H1 (cell line): ENCODE measurements at regions not wholly inside any gene's neighbourhood (a gene's known extent, or its start where the extent isn't known, plus 50 kb on each side); places are given as distances from the start of the nearest gene placed in this dataset.

Experiments
- CTCF ChIA-PET: fragments of 300-600 bp; sonication (Branson Sonifier 250); formaldehyde crosslinking; loops from one replicate; lab custom pipeline; 2021; ENCODE audit not compliant: partially characterized antibody; lab: Charles Lee
- POLR2A ChIA-PET: fragments of 300-600 bp; sonication (Branson Sonifier 250); formaldehyde crosslinking; loops from one replicate; lab custom pipeline; 2021; ENCODE audit warnings: inconsistent platforms; ENCODE audit not compliant: partially characterized antibody; lab: Charles Lee
- DNase-seq, 2 experiments: peaks; one replicate each; pipeline versions ENCODE4 v3.0.0 to v3.0.0-alpha.2; 2010 to 2022; ENCODE audit warnings: low spot score in 2 of 2, low read depth in 1 of 2, mixed read lengths in 1 of 2
- FAIRE-seq: peaks from 2 replicates; lab custom pipeline; 2011; peaks lifted over from hg19 to GRCh38; lab: Jason Lieb, UNC
- H2AFZ ChIP-seq: 2 replicates; pipeline ENCODE4 v1.8.1; 2012; ENCODE audit warnings: low read length, inconsistent platforms
- H2AK5ac ChIP-seq: 2 replicates; pipeline ENCODE4 v1.6.1; 2013; ENCODE audit warnings: low read depth, low read length
- H2BK120ac ChIP-seq: replicated peaks from 2 replicates; pipeline ENCODE3; 2013; ENCODE audit warnings: low read depth, low read length, inconsistent platforms
- H2BK12ac ChIP-seq: 2 replicates; pipeline ENCODE4 v1.6.1; 2013; ENCODE audit warnings: low read depth, low read length
- H2BK15ac ChIP-seq: 2 replicates; pipeline ENCODE4 v1.6.1; 2013; ENCODE audit warnings: low read length
- H2BK20ac ChIP-seq: 2 replicates; pipeline ENCODE4 v1.6.1; 2013; ENCODE audit warnings: low read length
- H2BK5ac ChIP-seq: 2 replicates; pipeline ENCODE4 v1.6.1; 2013; ENCODE audit warnings: low read depth, low read length
- H3K14ac ChIP-seq: 2 replicates; pipeline ENCODE4 v1.6.1; 2013; ENCODE audit warnings: inconsistent platforms; ENCODE audit not compliant: insufficient read length
- H3K18ac ChIP-seq: 2 replicates; pipeline ENCODE4 v1.6.1; 2013; ENCODE audit warnings: low read length; ENCODE audit errors: extremely low read depth
- H3K23ac ChIP-seq: 2 replicates; pipeline ENCODE4 v1.6.1; 2013; ENCODE audit warnings: inconsistent platforms; ENCODE audit not compliant: insufficient read length
- H3K23me2 ChIP-seq: 2 replicates; pipeline ENCODE4 v1.6.1; 2013; ENCODE audit warnings: low read depth, low read length
- H3K27ac ChIP-seq: 2 replicates; pipeline ENCODE4 v1.6.1; 2011; ENCODE audit warnings: low read depth, low read length, inconsistent platforms
- H3K27me3 ChIP-seq, 4 experiments: replicated peaks in 1 of 4; 1 replicate in 1 of 4; 2 replicates in 3 of 4; pipeline versions ENCODE4 v1.6.1 to v1.8.1; 2011 to 2013; ENCODE audit warnings: low read length in 3 of 4, mild to moderate bottlenecking in 3 of 4, inconsistent platforms in 2 of 4, mixed read lengths in 2 of 4, moderate library complexity in 1 of 4; ENCODE audit not compliant: control insufficient read depth in 3 of 4, insufficient read depth in 3 of 4; ENCODE audit errors: extremely low read depth in 1 of 4
- H3K36me3 ChIP-seq, 4 experiments: 2 replicates each; pipeline versions ENCODE4 v1.6.1 to v1.8.1; 2011 to 2013; ENCODE audit warnings: mild to moderate bottlenecking in 4 of 4, low read length in 3 of 4, moderate library complexity in 2 of 4, control low read depth in 1 of 4, inconsistent platforms in 1 of 4; ENCODE audit not compliant: insufficient read depth in 4 of 4, control insufficient read depth in 2 of 4
- H3K4ac ChIP-seq: replicated peaks from 2 replicates; pipeline ENCODE3; 2013; ENCODE audit warnings: low read length, low read depth, mixed read lengths, inconsistent platforms; ENCODE audit not compliant: insufficient read length
- H3K4me1 ChIP-seq, 4 experiments: replicated peaks in 1 of 4; 1 replicate in 1 of 4; 2 replicates in 3 of 4; pipeline versions ENCODE4 v1.6.1 to v1.8.1; 2011 to 2013; ENCODE audit warnings: low read length in 3 of 4, inconsistent platforms in 2 of 4, mixed read lengths in 1 of 4; ENCODE audit not compliant: insufficient read depth in 4 of 4, control insufficient read depth in 3 of 4
- H3K4me2 ChIP-seq, 2 experiments: 2 replicates each; pipeline versions ENCODE4 v1.6.1 to v1.8.1; 2011 to 2013; ENCODE audit warnings: low read depth in 2 of 2, low read length in 2 of 2, control low read depth in 1 of 2, inconsistent platforms in 1 of 2, mild to moderate bottlenecking in 1 of 2; ENCODE audit not compliant: insufficient read depth in 1 of 2
- H3K4me3 ChIP-seq, 4 experiments: fragments of 200-600, 300-600 bp in 1 of 4; sonication (generic), shearing (Covaris generic), sonication (Bioruptor Twin) in 1 of 4; 2 replicates each; pipeline versions ENCODE4 v1.5.1 to v1.8.1; 2011 to 2016; ENCODE audit warnings: low read length in 4 of 4, low read depth in 3 of 4, control low read depth in 2 of 4, inconsistent platforms in 2 of 4, mild to moderate bottlenecking in 2 of 4, mixed read lengths in 1 of 4, moderate library complexity in 1 of 4; ENCODE audit not compliant: insufficient read depth in 2 of 4; ENCODE audit errors: extremely low read depth in 1 of 4
- H3K56ac ChIP-seq: replicated peaks from 2 replicates; pipeline ENCODE3; 2013; ENCODE audit warnings: low read depth, mild to moderate bottlenecking, mixed read lengths, low read length, inconsistent platforms; ENCODE audit not compliant: insufficient read length
- H3K79me1 ChIP-seq: 2 replicates; pipeline ENCODE4 v1.6.1; 2013; ENCODE audit warnings: low read depth, low read length, control low read depth
- H3K79me2 ChIP-seq, 2 experiments: 2 replicates each; pipeline versions ENCODE4 v1.6.1 to v1.8.1; 2012 to 2013; ENCODE audit warnings: low read length in 2 of 2, mild to moderate bottlenecking in 2 of 2, inconsistent platforms in 1 of 2; ENCODE audit not compliant: insufficient read depth in 2 of 2, control insufficient read depth in 1 of 2
- H3K9ac ChIP-seq, 4 experiments: replicated peaks in 1 of 4; 1 replicate in 1 of 4; 2 replicates in 3 of 4; pipeline versions ENCODE4 v1.6.1 to v1.8.1; 2011 to 2013; ENCODE audit warnings: low read depth in 3 of 4, low read length in 3 of 4, control low read depth in 2 of 4, mild to moderate bottlenecking in 2 of 4, moderate library complexity in 2 of 4, inconsistent platforms in 1 of 4; ENCODE audit errors: extremely low read depth in 1 of 4
- H3K9me3 ChIP-seq, 2 experiments: 2 replicates each; pipeline versions ENCODE4 v1.6.1 to v1.8.1; 2012 to 2013; ENCODE audit warnings: mild to moderate bottlenecking in 2 of 2, moderate library complexity in 2 of 2, control low read depth in 1 of 2, inconsistent platforms in 1 of 2, low read depth in 1 of 2, low read length in 1 of 2, mixed read lengths in 1 of 2; ENCODE audit not compliant: insufficient read depth in 2 of 2
- H4K20me1 ChIP-seq, 2 experiments: replicated peaks in 1 of 2; 2 replicates each; pipeline versions ENCODE3 to v1.8.1; 2011 to 2013; ENCODE audit warnings: inconsistent platforms in 2 of 2, low read length in 2 of 2, mild to moderate bottlenecking in 1 of 2; ENCODE audit not compliant: insufficient read depth in 2 of 2, control insufficient read depth in 1 of 2
- H4K5ac ChIP-seq: 2 replicates; pipeline ENCODE4 v1.6.1; 2013; ENCODE audit warnings: low read length, low read depth, mixed read lengths, inconsistent platforms; ENCODE audit not compliant: insufficient read length
- H4K8ac ChIP-seq: 2 replicates; pipeline ENCODE4 v1.8.0; 2013; ENCODE audit warnings: mild to moderate bottlenecking, moderate library complexity, low read length, inconsistent platforms; ENCODE audit not compliant: insufficient read depth; ENCODE audit errors: extremely low read depth
- H4K91ac ChIP-seq: replicated peaks from 2 replicates; pipeline ENCODE3; 2013; ENCODE audit warnings: low read length, mixed read lengths, inconsistent platforms; ENCODE audit not compliant: insufficient read length
- BACH1 ChIP-seq: IDR thresholded peaks from 2 replicates; pipeline ENCODE4 v1.6.1; 2012; ENCODE audit warnings: low read length, improper control_type of control experiment
- BCL11A ChIP-seq, 2 experiments: IDR thresholded peaks; one replicate each; pipeline ENCODE4 v1.6.1; 2011; ENCODE audit warnings: low read depth in 2 of 2, low read length in 2 of 2, mild to moderate bottlenecking in 2 of 2
- BRCA1 ChIP-seq: IDR thresholded peaks from 2 replicates; pipeline ENCODE4 v1.6.1; 2012; ENCODE audit warnings: low read depth, low read length, improper control_type of control experiment
- CBX5 ChIP-seq: fragments of 300-800, 300-1000 bp; sonication (generic); IDR thresholded peaks from 2 replicates; pipeline ENCODE4 v1.7.1; 2016; ENCODE audit warnings: antibody characterized with exemption, low read length, low read depth
- EGR1 ChIP-seq: IDR thresholded peaks from 2 replicates; pipeline ENCODE4 v1.6.1; 2011; ENCODE audit warnings: low read depth, low read length, borderline replicate concordance
- EP300 ChIP-seq, 2 experiments: IDR thresholded peaks; 1 replicate in 1 of 2; 2 replicates in 1 of 2; pipeline ENCODE4 v1.6.1; 2011 to 2012; ENCODE audit warnings: low read depth in 2 of 2, low read length in 2 of 2, mild to moderate bottlenecking in 2 of 2, borderline replicate concordance in 1 of 2, inconsistent platforms in 1 of 2, moderate library complexity in 1 of 2
- NANOG ChIP-seq: IDR thresholded peaks from 2 replicates; pipeline ENCODE4 v1.6.1; 2011; ENCODE audit warnings: low read length, low read depth, mild to moderate bottlenecking, inconsistent platforms; ENCODE audit not compliant: insufficient read depth, poor library complexity, severe bottlenecking
- PHF8 ChIP-seq: fragments of 200-600 bp; sonication (generic); conservative IDR thresholded peaks from 2 replicates; pipeline ENCODE4 v1.7.1; 2012; ENCODE audit warnings: low read depth, mild to moderate bottlenecking, inconsistent platforms, low read length, moderate library complexity
- RBBP5 ChIP-seq: IDR thresholded peaks from 2 replicates; pipeline ENCODE4 v1.7.1; 2012; ENCODE audit warnings: low read depth, mild to moderate bottlenecking, inconsistent platforms, low read length, moderate library complexity, borderline replicate concordance
- SIN3A ChIP-seq, 2 experiments: IDR thresholded peaks in 1 of 2; conservative IDR thresholded peaks in 1 of 2; 2 replicates each; pipeline ENCODE4 v1.6.1; 2011 to 2012; ENCODE audit warnings: low read length in 2 of 2, improper control_type of control experiment in 1 of 2, low read depth in 1 of 2, mild to moderate bottlenecking in 1 of 2
- SP1 ChIP-seq: IDR thresholded peaks from 2 replicates; pipeline ENCODE4 v1.6.1; 2011; ENCODE audit warnings: low read depth, low read length
- TAF1 ChIP-seq: IDR thresholded peaks from 2 replicates; pipeline ENCODE4 v1.6.1; 2011; ENCODE audit warnings: mild to moderate bottlenecking, low read depth, low read length
- TEAD4 ChIP-seq: IDR thresholded peaks from 2 replicates; pipeline ENCODE4 v1.6.1; 2012; ENCODE audit warnings: low read depth, low read length, inconsistent platforms, mixed read lengths
- USF2 ChIP-seq: IDR thresholded peaks from 2 replicates; pipeline ENCODE4 v1.6.1; 2011; ENCODE audit warnings: low read length, improper control_type of control experiment
- WGBS, 2 experiments: shearing (Covaris generic) in 1 of 2; methylation state at CpG; one replicate each; pipeline versions ENCODE4 v1.1.6 to v1.1.7; 2013 to 2015; ENCODE audit warnings: low lambda C conversion rate in 2 of 2, mixed read lengths in 2 of 2, inconsistent platforms in 1 of 2, low coverage in 1 of 2, missing lambda C conversion rate in 1 of 2; ENCODE audit not compliant: insufficient replicate concordance in 2 of 2, insufficient coverage in 1 of 2, insufficient read length in 1 of 2; ENCODE audit errors: extremely low coverage in 1 of 2, missing lambda C conversion rate in 1 of 2; 5-methylcytosine and 5-hydroxymethylcytosine counted together

- no peak overlapping the region for H2BK12ac ChIP-seq
- DNase-seq = no peak
- no peak overlapping the region; the same call in 1 of the 2 replicates for H2AFZ ChIP-seq
- no peak overlapping the region for H4K5ac ChIP-seq
- H3K56ac ChIP-seq = no peak overlapping the region
- H3K9me3 ChIP-seq = no peaks in the 10 kb centered on the region
- ChIA-PET POLR2A (no interaction called here), CTCF (no interaction called here)
- no peak overlapping the region for H3K4me2 ChIP-seq
- no peaks in the 10 kb centered on the region for H3K23me2 ChIP-seq
- H2BK120ac ChIP-seq = no peak overlapping the region
- no peaks in the 10 kb centered on the region for H3K79me2 ChIP-seq
- no peak overlapping the region for H3K27ac ChIP-seq
- H2BK20ac ChIP-seq = no peak overlapping the region
- H2BK15ac ChIP-seq = no peak overlapping the region
- no peak overlapping the region for H4K91ac ChIP-seq
- no peaks in the 10 kb centered on the region for H3K36me3 ChIP-seq
- no peaks in the 10 kb centered on the region for H3K79me1 ChIP-seq
- no peaks in the 10 kb centered on the region for H3K4me1 ChIP-seq
- H2BK5ac ChIP-seq = no peak overlapping the region
- H3K14ac ChIP-seq = no peak overlapping the region
- no peak overlapping the region for H3K18ac ChIP-seq
- H3K9ac ChIP-seq = no peak overlapping the region
- H4K8ac ChIP-seq = no peak overlapping the region
- H2AK5ac ChIP-seq = no peak overlapping the region
- no peaks in the 10 kb centered on the region for H4K20me1 ChIP-seq
- FAIRE-seq = no peak
- H3K27me3 ChIP-seq = no peaks in the 10 kb centered on the region
- no peak overlapping the region for H3K23ac ChIP-seq
- WGBS, 2 experiments = 88% methylated on average over 1 of the region's 1 CpG; no CpG with 5 or more reads in 1 of the 2 experiments
- no peak overlapping the region for H3K4ac ChIP-seq
- no peak overlapping the region for H3K4me3 ChIP-seq
- TF ChIP-seq BACH1 (no peak), PHF8 (no peak), TEAD4 (no peak), SIN3A (conservative IDR thresholded peaks at IDR 0.05 in 1 of 2, IDR thresholded peaks at IDR 0.05 in 1 of 2; ENCODE audit: low read depth in 1 of 2, low read length in 2 of 2) (no peak), NANOG (no peak), RBBP5 (no peak), EP300 (IDR thresholded peaks at IDR 0.05; ENCODE audit: borderline replicate concordance in 1 of 2, low read depth in 2 of 2, low read length in 2 of 2) (no peak), BRCA1 (no peak), SP1 (no peak), USF2 (no peak), EGR1 (no peak), TAF1 (no peak), BCL11A (IDR thresholded peaks at IDR 0.05; ENCODE audit: low read depth in 2 of 2, low read length in 2 of 2) (no peak), CBX5 (no peak)
These were observed 459.7 kb upstream of the SEMA3A start for GRCh38 chr7:84654273-84654672.
